ENCODE measurements at regions not wholly inside any gene's neighbourhood (a gene's known extent, or its start where the extent isn't known, plus 50 kb on each side); places are given as distances from the start of the nearest gene placed in this dataset.

GRCh38 chr5:130365956-130366355, 461.7 kb downstream of the CHSY3 start:
- no peak for TF ChIP-seq CTCF (IDR thresholded peaks at IDR 0.05)
- TF ChIP-seq, protein P1, sequence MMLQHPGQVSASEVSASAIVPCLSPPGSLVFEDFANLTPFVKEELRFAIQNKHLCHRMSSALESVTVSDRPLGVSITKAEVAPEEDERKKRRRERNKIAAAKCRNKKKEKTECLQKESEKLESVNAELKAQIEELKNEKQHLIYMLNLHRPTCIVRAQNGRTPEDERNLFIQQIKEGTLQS (CRISPR knock-in tag; conservative IDR thresholded peaks at IDR 0.05) = no peak
- no peak for TF ChIP-seq MLX (CRISPR knock-in tag; IDR thresholded peaks at IDR 0.05)
- no peak for TF ChIP-seq ZNF138 (CRISPR knock-in tag; conservative IDR thresholded peaks at IDR 0.05)
- no peak for TF ChIP-seq SMAD3 (CRISPR knock-in tag; IDR thresholded peaks at IDR 0.05; ENCODE audit: borderline replicate concordance)
